Dermis microvascular lymphatic vessel endothelial cell (primary cell): ENCODE measurements at regions not wholly inside any gene's neighbourhood (a gene's known extent, or its start where the extent isn't known, plus 50 kb on each side); places are given as distances from the start of the nearest gene placed in this dataset.
"Not testable (repeated sequence)": the region's sequence is repeated elsewhere in the genome, so short reads cannot be mapped to it uniquely, and the experiment has no call there.

Experiments
- DNase-seq, 2 donors: peaks; one replicate each; pipeline versions ENCODE4 v3.0.0 to v3.0.0-alpha.2; 2010; ENCODE audit warnings: low read depth in 2 of 2

DNA sequence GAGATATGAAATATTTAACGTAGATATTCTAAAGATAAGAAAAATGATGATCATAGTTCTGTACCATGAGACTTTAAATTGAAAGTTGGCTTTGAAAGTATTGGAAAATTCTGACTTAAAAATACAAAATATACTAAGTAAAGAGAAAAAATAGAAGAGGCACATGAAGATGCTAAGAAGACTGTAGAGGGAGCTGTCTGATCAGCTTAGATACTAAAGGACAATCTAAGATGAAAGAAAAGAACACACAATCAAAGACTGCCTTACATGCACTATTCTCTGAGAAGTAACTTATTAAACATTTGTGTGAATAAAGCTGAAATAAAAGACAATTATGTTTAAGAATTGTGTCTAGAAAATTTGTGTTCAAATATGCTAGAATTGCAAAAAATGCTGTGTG, 55.1 kb downstream of the RBMXL2 start:
- peak; percentile 14 to 59 for DNase-seq

DNA sequence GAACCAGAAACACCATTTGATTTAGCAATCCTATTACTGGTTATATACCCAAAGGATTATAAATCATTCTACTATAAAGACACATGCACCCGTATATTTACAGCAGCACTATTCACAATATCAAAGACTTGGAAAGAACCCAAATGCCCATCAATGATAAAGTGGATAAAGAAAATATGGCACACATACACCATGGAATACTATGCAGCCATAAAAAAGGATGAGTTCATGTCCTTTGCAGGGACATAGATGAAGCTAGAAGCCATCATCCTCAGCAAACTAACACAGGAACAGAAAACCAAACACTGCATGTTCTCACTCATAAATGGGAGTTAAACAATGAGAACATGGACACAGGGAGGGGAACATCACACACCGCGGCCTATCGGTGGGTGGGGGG, 61.3 kb downstream of the RBMXL2 start:
- DNase-seq = not testable (repeated sequence)

DNA sequence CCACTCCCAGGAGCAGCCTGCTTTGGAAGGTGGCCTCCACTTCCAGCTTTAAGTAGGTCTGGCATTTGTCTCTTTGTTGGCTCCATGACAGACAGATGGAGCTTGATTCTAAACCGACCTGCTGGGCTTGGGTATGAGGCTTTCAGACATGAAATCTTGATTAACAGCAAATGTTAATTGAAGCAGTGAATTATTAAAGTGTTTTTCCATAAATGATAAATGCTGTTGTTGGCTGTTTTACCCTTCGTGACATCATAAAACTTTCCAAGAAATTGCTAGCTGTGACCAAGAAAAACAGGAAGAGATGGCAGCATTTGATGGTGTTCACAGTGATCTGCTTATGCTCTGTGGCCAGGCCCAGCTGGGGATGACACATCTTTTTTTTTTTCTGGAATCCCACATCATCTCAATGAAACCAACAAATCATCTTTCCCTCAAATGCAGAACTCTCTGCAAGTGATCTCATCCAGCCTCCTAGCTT, 66.1 kb downstream of the RBMXL2 start:
- peak; percentile 51 to 69 for DNase-seq

DNA sequence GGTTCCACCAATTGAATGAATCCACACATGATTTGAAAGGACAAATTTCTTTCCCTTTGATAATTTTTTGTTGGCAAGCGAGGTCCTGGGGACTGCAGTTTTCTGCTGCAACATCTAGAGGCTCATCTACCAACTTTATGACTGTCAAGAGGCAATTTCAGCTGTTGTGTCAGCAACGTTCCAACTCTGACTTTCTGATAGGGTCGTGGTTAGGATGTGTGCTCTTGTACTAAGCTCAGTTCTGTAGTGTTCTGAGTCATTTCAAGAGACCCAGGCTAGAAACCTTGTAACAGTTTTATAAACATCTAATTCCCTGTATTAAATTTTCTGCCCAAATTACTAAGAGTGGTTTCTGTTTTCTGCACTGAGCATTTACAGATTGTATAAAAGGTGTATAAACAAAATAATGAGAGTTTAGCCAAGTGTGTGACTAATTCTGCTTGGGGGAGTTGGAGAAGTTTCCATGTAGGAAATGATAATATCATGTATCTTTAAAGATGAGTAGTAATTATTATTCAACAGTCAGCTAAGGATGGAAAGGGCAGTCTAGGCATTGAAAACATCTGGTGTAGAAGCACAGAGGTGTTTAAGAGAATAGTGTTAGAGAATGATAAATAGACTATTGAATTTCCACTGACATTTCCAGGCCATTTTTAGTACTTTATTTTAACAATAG, 72.2 kb downstream of the RBMXL2 start:
- no peak for DNase-seq

DNA sequence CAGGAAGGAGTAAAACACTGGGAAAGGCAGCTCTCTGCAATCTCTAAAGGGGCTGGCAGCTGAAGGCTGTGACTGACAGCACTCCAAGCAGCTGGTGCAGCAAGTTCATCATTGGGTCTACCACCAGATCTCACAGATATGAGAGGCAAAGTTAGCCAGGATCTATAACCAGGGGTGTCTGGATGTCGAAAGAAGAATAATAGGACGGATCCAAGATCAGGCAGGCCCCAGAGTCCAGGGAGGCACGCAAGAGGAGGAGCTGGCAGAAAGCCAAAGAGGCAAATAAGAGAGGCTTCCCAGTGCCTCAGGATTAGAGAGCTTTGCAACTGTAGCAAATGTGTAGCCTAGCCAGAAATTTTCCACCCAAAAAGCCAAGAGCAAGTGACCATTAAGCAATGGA, 77.1 kb downstream of the RBMXL2 start:
- no peak for DNase-seq

DNA sequence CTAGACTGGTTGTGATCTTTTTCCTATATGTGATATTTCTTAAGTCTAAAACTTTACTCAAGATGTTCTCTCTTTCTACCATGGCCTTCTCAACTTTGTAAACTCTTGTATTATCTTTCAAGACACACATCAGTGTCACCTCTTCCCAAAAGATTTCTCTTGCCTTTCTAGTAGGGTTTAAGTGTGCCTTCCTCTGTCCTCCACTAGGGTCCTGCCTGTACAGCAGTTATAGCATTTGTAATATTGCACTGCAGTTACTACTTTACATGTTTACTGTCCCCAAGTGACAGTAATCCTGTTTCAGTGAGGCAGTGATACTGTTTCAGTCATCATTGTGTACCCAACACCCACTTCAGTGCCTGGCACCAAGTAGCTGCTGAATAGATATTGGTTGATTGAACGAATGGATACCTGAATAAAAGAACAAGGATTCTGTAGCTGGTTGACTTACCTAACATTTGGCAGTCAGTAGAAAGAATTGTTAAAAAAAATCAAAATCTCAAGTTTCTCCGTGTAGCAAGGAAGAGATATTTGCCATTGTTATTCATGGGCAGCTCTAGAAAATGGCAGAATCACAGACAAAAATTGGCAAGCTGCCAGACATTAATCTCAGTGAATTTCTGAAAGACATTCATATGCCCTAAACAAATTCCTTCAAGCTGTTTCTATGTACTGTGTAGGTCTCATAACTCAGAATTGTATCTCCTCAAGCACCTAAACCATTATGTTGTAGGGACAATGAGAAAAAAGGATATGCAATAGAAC, 79.4 kb downstream of the RBMXL2 start:
- no peak for DNase-seq

DNA sequence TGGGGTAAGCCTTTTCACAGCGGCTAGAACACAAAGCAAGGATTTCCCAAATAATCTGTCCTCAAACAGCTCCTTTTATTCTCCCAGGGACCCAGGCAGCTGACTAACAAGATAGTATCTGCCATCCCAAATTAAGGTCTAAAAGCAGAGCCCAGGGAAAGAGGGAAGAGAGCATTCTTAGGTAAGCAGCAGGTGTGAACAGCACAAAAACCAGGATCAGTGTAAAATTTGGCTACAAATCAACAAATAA, 79.9 kb downstream of the RBMXL2 start:
- no peak for DNase-seq

DNA sequence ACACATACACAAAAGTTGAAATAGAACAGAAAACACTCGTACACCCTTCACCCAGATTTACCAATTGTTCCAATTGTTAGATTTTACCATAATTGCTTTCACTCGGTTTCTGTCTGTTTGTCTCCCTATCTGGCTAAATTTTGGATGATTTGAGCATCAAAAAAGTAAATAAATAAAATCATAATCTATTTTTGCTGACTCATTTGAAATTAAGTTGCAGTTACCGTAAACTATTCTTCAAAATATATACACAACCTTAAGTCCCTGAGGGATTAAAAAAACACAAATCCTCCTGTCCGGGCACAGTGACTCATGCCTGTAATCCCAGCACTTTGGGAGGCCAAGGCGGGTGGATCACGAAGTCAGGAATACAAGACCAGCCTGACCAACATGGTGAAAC, 81.3 kb upstream of the SYT9 start:
- DNase-seq = no peak

DNA sequence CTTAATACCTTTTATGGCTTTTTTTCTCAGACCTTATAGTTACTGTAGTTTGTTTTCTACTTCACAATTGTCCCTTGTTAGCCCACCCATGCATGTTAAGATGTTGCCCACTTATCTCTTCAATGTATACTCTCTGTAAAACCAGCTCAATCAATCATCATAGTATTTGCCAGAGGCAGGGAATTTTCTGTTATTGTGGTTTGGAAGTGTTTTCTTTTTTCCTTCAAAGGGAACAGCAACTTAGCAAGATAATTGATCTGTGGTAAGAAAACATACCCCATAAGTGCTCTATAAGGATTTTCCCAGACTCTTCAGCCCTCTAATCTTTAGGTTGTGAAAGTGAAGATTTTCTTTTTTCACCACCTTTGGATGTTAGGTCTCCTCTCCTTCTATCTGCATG, 76.7 kb upstream of the SYT9 start:
- DNase-seq = no peak

DNA sequence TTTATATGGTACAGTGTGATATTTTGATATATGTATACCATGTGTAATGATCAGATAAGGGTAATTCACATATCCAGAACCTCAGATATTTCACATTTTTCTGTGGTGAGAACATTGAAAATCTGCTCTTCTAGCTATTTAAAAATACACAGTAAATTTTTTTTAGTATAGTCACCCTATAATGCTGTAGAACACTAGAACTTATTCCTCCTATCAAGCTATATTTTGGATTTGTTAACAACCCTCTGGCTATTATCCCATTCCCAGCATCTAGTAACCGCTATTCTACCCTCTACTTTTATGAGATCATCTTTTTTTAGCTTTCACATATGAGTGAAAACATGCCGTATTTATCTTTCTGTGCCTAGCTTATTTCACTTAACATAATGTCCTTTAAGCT, 65.5 kb upstream of the SYT9 start:
- DNase-seq = no peak

DNA sequence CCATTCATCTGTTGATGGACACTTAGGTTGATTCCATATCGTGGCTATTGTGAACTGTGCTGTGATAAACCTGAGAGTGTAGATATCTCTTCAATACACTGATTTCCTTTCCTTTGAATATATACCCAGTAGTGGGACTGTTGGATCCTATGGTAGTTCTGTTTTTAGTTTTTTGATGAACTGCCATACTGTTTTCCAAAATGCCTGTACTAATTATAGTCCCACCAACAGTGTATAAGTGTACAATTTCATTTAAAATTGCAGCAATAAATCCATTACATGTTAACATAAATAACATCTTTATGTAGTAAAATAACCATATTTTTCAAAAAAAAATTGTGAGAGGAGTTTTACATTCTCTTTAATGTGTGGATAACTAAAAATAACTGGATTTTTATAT, 65.0 kb upstream of the SYT9 start:
- no peak for DNase-seq

DNA sequence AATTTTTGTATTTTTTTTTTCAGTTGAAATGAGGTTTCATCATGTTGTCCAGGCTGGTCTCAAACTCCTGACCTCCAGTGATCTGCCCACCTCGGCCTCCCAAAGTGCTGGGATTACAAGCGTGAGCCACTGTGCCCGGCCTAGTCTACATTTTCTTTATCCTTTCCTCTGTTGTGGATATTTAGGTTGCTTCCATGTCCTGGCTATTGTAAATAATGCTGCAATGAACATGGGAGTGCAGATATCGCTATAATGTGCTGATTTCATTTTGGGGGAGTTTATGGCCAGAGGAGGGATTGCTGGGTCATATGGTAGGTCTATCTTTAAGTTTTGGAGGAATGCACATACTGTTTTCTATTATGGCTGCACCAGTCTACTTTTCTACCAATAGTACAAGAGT, 58.9 kb upstream of the SYT9 start:
- not testable (repeated sequence) for DNase-seq

DNA sequence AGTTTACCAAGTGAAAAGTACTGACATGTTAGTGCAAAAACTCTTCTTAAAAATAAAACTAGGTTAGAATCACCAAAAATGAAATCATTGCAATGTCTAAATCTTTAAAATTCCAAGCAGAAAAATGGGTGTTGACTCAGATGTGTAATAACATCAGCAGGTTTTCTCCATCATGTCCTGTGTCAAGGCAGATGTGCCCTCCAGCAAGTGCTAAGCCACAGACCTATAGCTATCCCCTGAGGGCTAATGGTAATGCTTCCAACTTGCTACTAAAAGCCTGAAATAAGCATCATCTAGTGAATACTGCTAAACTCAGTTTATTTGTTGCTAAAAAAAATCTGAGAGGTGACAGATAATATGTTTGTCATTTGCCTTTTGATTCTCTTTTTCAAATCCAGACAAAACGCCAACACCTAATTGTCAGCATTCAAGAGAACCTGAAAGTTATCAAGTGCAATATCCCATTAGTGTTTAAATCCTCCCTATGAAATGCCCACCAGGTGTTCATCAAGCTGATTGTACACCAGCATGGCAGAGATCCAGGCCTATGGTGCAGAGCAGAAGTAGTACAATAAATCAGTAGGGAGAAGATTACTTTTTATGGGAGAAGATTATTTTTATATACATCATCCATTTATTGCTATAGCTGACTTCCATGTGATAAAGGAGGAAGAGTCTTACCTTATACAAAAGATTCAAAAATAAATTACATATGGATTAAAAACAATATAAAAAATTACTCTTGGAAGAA, 55.1 kb upstream of the SYT9 start:
- DNase-seq = no peak

DNA sequence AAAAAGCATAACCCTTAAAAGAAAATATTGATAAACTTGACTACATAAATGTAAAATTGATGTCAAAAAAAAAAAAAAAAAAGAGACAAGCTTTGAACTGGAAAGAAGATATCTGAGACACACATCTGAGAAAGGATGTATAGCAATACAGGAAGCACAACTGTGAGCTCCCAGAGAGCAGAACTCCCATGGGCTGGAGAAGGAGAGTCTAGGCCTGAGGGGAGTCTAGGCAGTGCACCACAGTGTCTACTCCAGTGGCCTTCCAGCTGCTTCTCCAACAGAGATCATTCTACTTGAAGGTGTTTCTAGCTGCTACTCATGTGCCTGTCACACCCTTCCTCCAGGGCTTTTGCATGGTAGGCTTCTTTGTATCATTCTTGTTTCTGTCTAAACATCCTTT, 54.2 kb upstream of the SYT9 start:
- no peak for DNase-seq
